CD8-positive, alpha-beta memory T cell (primary cell): ENCODE measurements at regions not wholly inside any gene's neighbourhood (a gene's known extent, or its start where the extent isn't known, plus 50 kb on each side); places are given as distances from the start of the nearest gene placed in this dataset.

Experiments used
- CTCF ChIA-PET: fragments of 350-600 bp; sonication (Branson Sonifier 250); formaldehyde crosslinking; loops from one replicate; lab custom pipeline; 2021; ENCODE audit warnings: antibody characterized with exemption; lab: Charles Lee
- POLR2A ChIA-PET: fragments of 350-600 bp; sonication (Branson Sonifier 250); formaldehyde crosslinking; loops from one replicate; lab custom pipeline; 2021; ENCODE audit warnings: antibody characterized with exemption; lab: Charles Lee
- DNase-seq, 5 donors: peaks; one replicate each; pipeline versions ENCODE4 v3.0.0 to v3.0.0-alpha.2; 2020 to 2022; ENCODE audit warnings: mixed read lengths in 1 of 5
- H3K27ac ChIP-seq: one replicate; pipeline ENCODE4 v1.7.0; 2013; ENCODE audit warnings: low read depth, mild to moderate bottlenecking, low read length, moderate library complexity
- H3K27me3 ChIP-seq: 2 replicates; pipeline ENCODE4 v1.7.0; 2013; ENCODE audit warnings: low read length, mild to moderate bottlenecking; ENCODE audit not compliant: insufficient read depth, poor library complexity, severe bottlenecking
- H3K36me3 ChIP-seq: 2 replicates; pipeline ENCODE4 v1.7.0; 2013; ENCODE audit warnings: mild to moderate bottlenecking, low read length, moderate library complexity; ENCODE audit not compliant: insufficient read depth
- H3K4me1 ChIP-seq: 2 replicates; pipeline ENCODE4 v1.7.0; 2013; ENCODE audit warnings: mild to moderate bottlenecking, low read length, moderate library complexity; ENCODE audit not compliant: insufficient read depth
- H3K4me3 ChIP-seq: 2 replicates; pipeline ENCODE4 v1.7.0; 2013; ENCODE audit warnings: mild to moderate bottlenecking, low read length
- H3K9me3 ChIP-seq: 2 replicates; pipeline ENCODE4 v1.7.0; 2013; ENCODE audit warnings: mild to moderate bottlenecking, low read length
- H3K27ac Mint-ChIP-seq, 8 donors: one replicate each; pipeline ENCODE4 v1.8.0; 2020 to 2021; ENCODE audit warnings: mixed read lengths in 8 of 8, mild to moderate bottlenecking in 6 of 8, inconsistent platforms in 3 of 8, moderate library complexity in 3 of 8
- H3K27me3 Mint-ChIP-seq, 2 donors: one replicate each; pipeline ENCODE4 v1.8.0; 2020 to 2021; ENCODE audit warnings: mixed read lengths in 2 of 2, mild to moderate bottlenecking in 1 of 2, moderate library complexity in 1 of 2
- H3K36me3 Mint-ChIP-seq, 3 donors: one replicate each; pipeline ENCODE4 v1.8.0; 2020 to 2021; ENCODE audit warnings: mixed read lengths in 3 of 3, inconsistent platforms in 1 of 3, mild to moderate bottlenecking in 1 of 3
- H3K4me1 Mint-ChIP-seq, 3 donors: one replicate each; pipeline ENCODE4 v1.8.0; 2020 to 2021; ENCODE audit warnings: mixed read lengths in 3 of 3, inconsistent platforms in 1 of 3, mild to moderate bottlenecking in 1 of 3
- H3K4me3 Mint-ChIP-seq, 7 donors: one replicate each; pipeline ENCODE4 v1.8.0; 2020 to 2021; ENCODE audit warnings: mixed read lengths in 7 of 7, mild to moderate bottlenecking in 6 of 7, moderate library complexity in 4 of 7, inconsistent platforms in 2 of 7
- H3K9me3 Mint-ChIP-seq, 5 donors: one replicate each; pipeline ENCODE4 v1.8.0; 2020 to 2022; ENCODE audit warnings: mixed read lengths in 5 of 5, mild to moderate bottlenecking in 3 of 5, moderate library complexity in 2 of 5, inconsistent platforms in 1 of 5

DNA sequence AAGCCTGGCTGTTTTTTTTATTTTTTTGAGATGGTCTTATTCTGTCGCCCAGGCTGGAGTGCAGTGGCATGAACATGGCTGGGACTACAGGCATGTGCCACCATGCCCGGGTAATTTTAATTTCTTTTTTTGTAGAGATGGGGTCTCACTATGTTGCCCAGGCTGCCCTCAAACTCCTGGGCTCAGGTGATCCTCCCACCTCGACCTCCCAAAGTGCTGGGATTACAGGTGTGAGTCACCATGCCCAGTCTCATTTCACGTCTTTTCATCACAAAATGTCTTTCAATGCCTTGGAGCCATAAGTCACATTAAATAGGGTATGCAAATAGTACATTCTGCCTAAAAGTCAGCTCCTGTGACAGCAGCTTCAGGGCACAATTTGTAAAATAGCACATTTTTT, 52.8 kb downstream of the SOX2 start:
- no peaks in the 10 kb centered on the region for H3K27me3 ChIP-seq
- H3K4me1 Mint-ChIP-seq = no peaks in the 10 kb centered on the region
- ChIA-PET POLR2A (no interaction called here), CTCF (no interaction called here)
- H3K27ac ChIP-seq = no peak overlapping the region
- H3K4me1 ChIP-seq = no peaks in the 10 kb centered on the region
- peaks cover 0 to 14% (median 0%) of the 10 kb centered on the region in 5 donors for H3K9me3 Mint-ChIP-seq
- no peak overlapping the region for H3K27ac Mint-ChIP-seq
- no peaks in the 10 kb centered on the region for H3K36me3 ChIP-seq
- no peak overlapping the region for H3K4me3 ChIP-seq
- H3K4me3 Mint-ChIP-seq = no peak overlapping the region
- DNase-seq = no peak
- H3K9me3 ChIP-seq = no peaks in the 10 kb centered on the region
- no peaks in the 10 kb centered on the region for H3K36me3 Mint-ChIP-seq
- no peaks in the 10 kb centered on the region for H3K27me3 Mint-ChIP-seq

DNA sequence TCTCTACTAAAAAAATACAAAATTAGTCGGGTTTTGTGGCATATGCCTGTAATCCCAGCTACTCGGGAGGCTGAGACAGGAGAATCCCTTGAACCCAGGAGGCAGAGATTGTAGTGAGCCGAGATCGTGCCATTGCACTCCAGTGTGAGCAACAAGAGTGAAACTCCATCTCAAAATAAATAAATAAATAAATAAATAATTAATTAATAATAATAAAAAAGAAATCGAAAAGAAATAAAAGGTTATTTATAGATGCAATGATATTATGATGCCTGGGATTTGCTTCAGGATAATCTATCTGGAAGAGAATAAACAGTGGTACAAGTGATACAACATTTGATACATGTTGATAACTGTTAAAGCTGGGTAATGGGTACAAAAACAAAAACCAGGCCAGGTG, 58.6 kb downstream of the SOX2 start:
- H3K4me3 ChIP-seq = no peak overlapping the region
- Mint-ChIP-seq H3K27ac (no peak overlapping the region), H3K4me1 (no peaks in the 10 kb centered on the region), H3K27me3 (no peaks in the 10 kb centered on the region), H3K4me3 (no peak overlapping the region), H3K9me3 (peaks cover 0 to 14% (median 0%) of the 10 kb centered on the region in 5 donors), H3K36me3 (no peaks in the 10 kb centered on the region)
- H3K4me1 ChIP-seq = no peaks in the 10 kb centered on the region
- DNase-seq = no peak
- no peaks in the 10 kb centered on the region for H3K9me3 ChIP-seq
- no peak overlapping the region for H3K27ac ChIP-seq
- no peaks in the 10 kb centered on the region for H3K27me3 ChIP-seq
- POLR2A ChIA-PET = no interaction called here
- CTCF ChIA-PET = no interaction called here
- H3K36me3 ChIP-seq = no peaks in the 10 kb centered on the region

DNA sequence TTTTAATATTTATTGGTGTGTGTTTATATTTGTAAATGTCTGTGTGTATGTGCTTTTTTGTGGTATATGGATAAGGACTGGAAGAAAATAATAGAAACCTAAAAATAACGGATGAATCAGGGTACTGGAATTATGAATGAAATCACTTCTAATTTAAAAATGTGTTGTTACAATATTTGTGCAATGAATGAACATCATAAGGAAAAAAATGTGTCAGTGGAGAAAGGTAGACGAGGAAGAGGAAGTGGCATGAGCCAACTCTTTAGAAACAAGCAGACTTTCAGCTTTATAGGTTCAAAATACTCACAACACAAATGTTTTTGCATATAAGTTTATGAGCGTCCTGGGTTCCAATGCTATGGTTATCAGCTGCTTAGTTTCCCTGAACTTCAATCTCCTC, 59.4 kb downstream of the SOX2 start:
- Histone ChIP-seq H3K4me3 (no peak overlapping the region), H3K36me3 (no peaks in the 10 kb centered on the region), H3K27ac (no peak overlapping the region), H3K4me1 (no peaks in the 10 kb centered on the region), H3K27me3 (no peaks in the 10 kb centered on the region), H3K9me3 (no peaks in the 10 kb centered on the region)
- peaks cover 0 to 13% (median 0%) of the 10 kb centered on the region in 5 donors for H3K9me3 Mint-ChIP-seq
- no peaks in the 10 kb centered on the region for H3K36me3 Mint-ChIP-seq
- no peaks in the 10 kb centered on the region for H3K27me3 Mint-ChIP-seq
- H3K4me1 Mint-ChIP-seq = no peaks in the 10 kb centered on the region
- no peak for DNase-seq
- ChIA-PET POLR2A (no interaction called here), CTCF (no interaction called here)
- no peak overlapping the region for H3K4me3 Mint-ChIP-seq
- H3K27ac Mint-ChIP-seq = no peak overlapping the region

DNA sequence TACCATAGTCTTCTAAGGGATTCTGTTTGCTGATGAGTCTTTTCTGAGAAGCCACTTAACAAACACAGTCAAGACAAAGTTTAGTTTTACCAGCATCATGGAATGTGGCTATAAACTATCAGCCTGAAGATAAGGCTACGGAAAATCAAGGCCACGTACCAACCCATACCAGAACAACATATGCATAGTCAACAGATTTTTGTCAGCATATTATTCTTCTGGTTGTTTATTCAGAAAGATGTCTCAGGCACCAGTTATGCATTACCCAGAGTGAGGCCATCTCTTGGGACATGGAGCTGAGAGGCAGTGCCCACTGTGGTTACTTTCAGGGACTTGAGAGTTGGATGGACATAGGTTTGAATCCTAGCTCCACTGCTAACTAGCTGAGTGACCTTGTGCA, 60.4 kb downstream of the SOX2 start:
- Histone ChIP-seq H3K9me3 (no peaks in the 10 kb centered on the region), H3K36me3 (no peaks in the 10 kb centered on the region), H3K4me1 (no peaks in the 10 kb centered on the region), H3K27ac (no peak overlapping the region), H3K27me3 (no peaks in the 10 kb centered on the region), H3K4me3 (no peak overlapping the region)
- H3K4me3 Mint-ChIP-seq = no peak overlapping the region
- ChIA-PET CTCF (no interaction called here), POLR2A (no interaction called here)
- H3K36me3 Mint-ChIP-seq = no peaks in the 10 kb centered on the region
- peaks cover 0 to 13% (median 0%) of the 10 kb centered on the region in 5 donors for H3K9me3 Mint-ChIP-seq
- H3K27me3 Mint-ChIP-seq = no peaks in the 10 kb centered on the region
- H3K27ac Mint-ChIP-seq = no peak overlapping the region
- H3K4me1 Mint-ChIP-seq = no peaks in the 10 kb centered on the region
- DNase-seq = no peak

DNA sequence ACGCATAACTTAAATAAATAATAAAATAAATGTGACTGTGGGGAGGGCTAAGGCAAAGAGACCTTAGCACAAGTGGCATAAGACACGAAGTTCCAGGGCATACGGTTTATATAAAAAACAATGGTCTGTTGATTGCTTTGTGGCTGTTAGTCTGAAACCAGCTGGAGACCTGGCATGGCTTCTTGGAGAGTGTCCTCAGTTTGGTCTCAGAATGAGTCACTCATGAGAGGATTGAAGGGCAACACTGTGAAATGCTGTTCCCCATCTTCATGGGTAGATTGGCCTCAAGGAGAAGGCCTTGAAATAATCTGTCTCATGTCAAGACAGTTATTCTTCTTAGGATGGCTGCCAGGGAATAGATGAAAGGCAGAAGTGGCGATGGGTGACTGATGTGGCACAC, 62.2 kb downstream of the SOX2 start:
- ChIA-PET POLR2A (no interaction called here), CTCF (no interaction called here)
- H3K36me3 ChIP-seq = no peaks in the 10 kb centered on the region
- H3K4me1 ChIP-seq = no peaks in the 10 kb centered on the region
- H3K27ac Mint-ChIP-seq = no peak overlapping the region
- H3K27me3 Mint-ChIP-seq = no peaks in the 10 kb centered on the region
- no peaks in the 10 kb centered on the region for H3K4me1 Mint-ChIP-seq
- no peak overlapping the region for H3K27ac ChIP-seq
- no peak overlapping the region for H3K4me3 ChIP-seq
- no peak overlapping the region for H3K4me3 Mint-ChIP-seq
- H3K36me3 Mint-ChIP-seq = no peaks in the 10 kb centered on the region
- DNase-seq = no peak
- H3K9me3 Mint-ChIP-seq = peaks cover 0 to 10% (median 4%) of the 10 kb centered on the region in 5 donors
- H3K27me3 ChIP-seq = no peaks in the 10 kb centered on the region
- H3K9me3 ChIP-seq = no peaks in the 10 kb centered on the region

DNA sequence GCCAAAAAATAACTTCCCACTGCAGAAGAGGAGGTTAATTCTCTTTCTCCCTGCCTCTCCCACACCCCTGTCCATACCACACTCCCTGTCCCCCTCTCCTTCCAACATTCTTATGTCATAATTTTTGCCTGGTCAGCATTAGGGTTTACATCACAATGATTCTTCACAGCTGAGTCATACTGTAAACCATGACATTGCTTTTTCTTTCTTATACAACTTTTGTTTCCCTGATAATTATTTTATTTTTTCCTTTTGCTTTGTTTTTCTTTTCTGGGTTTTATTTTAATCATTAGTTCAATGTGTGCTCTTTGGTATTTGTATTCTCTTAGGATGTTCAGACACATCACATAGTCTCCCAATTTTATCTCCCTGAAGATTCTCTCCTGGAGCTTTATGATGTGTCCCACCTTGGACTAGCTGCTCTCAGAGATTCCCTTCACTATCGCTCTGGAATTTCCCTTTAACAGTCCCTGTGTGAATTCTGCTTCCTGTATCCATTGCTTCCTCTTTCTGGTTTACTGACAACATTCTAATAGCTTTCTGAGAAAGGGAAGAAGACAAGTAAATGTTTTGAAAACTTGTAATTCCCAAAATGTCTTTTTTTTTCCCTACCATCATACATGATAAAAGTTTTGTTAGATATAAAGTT, 70.7 kb downstream of the SOX2 start:
- H3K36me3 Mint-ChIP-seq = no peaks in the 10 kb centered on the region

DNA sequence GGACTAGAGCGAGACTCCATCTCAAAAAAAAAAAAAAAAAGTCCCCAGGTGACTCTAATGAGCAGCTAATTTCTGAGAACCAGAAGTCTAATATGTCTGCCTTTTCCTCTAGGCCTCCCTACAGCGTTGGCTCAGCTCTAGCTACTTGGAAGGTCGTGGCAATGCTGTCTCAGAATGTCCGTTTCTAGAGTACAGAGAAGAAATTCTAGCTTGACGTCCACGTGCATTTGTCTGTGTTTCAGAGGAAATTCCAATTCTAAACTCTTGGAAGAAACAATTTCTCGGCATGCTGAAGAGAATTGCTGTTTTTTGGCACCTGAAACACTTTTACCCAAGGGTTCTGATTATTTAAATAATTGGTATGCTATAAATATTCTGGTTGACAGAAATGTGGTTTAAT, 78.8 kb downstream of the SOX2 start:
- Mint-ChIP-seq H3K27me3 (no peaks in the 10 kb centered on the region), H3K4me3 (no peak overlapping the region), H3K27ac (no peak overlapping the region), H3K4me1 (no peaks in the 10 kb centered on the region), H3K36me3 (no peaks in the 10 kb centered on the region), H3K9me3 (peaks cover 0 to 8% (median 4%) of the 10 kb centered on the region in 5 donors)
- Histone ChIP-seq H3K4me1 (no peaks in the 10 kb centered on the region), H3K27me3 (no peaks in the 10 kb centered on the region), H3K9me3 (no peaks in the 10 kb centered on the region), H3K27ac (no peak overlapping the region), H3K4me3 (no peak overlapping the region), H3K36me3 (no peaks in the 10 kb centered on the region)
- DNase-seq = no peak
- POLR2A ChIA-PET = no interaction called here
- CTCF ChIA-PET = no interaction called here

More for the DNA sequence above, 70.7 kb downstream of the SOX2 start:
- Mint-ChIP-seq H3K4me1 (no peaks in the 10 kb centered on the region), H3K4me3 (no peak overlapping the region), H3K9me3 (peaks cover 2 to 4% (median 4%) of the 10 kb centered on the region in 5 donors), H3K27me3 (no peaks in the 10 kb centered on the region), H3K27ac (no peak overlapping the region)
- Histone ChIP-seq H3K9me3 (no peaks in the 10 kb centered on the region), H3K4me1 (no peaks in the 10 kb centered on the region), H3K36me3 (no peaks in the 10 kb centered on the region), H3K4me3 (no peak overlapping the region), H3K27ac (no peak overlapping the region), H3K27me3 (no peaks in the 10 kb centered on the region)
- POLR2A ChIA-PET = no interaction called here
- no peak for DNase-seq
- CTCF ChIA-PET = no interaction called here

DNA sequence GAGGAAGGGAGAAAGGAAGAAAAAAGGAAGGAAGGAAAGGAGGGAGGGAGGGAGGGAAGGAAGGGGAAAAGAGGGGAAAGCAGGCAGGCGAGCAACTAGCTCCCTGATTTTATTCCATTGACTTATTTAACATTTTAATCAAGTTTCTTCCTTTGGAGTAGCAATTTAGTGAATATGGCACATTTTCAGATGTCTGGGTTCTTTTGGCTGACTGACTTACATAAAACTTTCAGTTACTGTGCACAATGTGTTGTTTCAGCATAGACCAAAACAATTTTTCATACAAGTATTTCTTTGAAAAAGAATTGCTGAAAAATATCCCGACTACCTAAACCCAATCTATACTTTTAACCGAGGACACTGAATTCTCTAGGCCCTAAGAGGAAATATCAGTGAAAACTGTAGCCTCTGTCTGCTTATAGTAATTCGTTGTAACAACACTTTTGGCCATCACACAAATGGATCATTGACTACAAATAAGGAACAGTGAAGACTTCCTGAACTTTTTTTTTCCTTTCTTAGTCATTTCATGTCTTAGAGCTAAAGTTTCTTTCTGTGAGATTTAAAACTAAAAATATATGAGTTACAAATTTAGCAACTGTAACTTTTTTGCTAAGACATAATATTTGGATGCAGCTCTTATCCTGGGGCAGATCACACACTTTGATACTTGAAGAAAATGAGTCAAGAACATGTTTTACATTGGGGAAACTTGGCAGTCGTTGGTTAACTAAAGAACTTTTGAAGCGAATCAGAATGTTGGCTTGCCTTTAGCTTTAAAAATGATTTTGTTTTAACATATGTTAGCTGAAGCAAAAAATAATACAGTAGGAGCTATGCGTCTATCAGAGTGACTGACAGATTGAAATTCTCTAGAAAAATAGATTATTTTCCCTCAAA, 79.6 kb downstream of the SOX2 start:
- Histone ChIP-seq H3K27ac (no peak overlapping the region), H3K27me3 (no peaks in the 10 kb centered on the region), H3K36me3 (no peaks in the 10 kb centered on the region), H3K9me3 (no peaks in the 10 kb centered on the region), H3K4me1 (no peaks in the 10 kb centered on the region), H3K4me3 (no peak overlapping the region)
- H3K36me3 Mint-ChIP-seq = no peaks in the 10 kb centered on the region
- no peak overlapping the region for H3K4me3 Mint-ChIP-seq
- no peaks in the 10 kb centered on the region for H3K27me3 Mint-ChIP-seq
- no peaks in the 10 kb centered on the region for H3K4me1 Mint-ChIP-seq
- H3K27ac Mint-ChIP-seq = no peak overlapping the region
- CTCF ChIA-PET = no interaction called here
- H3K9me3 Mint-ChIP-seq = peaks cover 0 to 8% (median 4%) of the 10 kb centered on the region in 5 donors
- no peak for DNase-seq
- POLR2A ChIA-PET = no interaction called here
